ENCODE measurements at regions not wholly inside any gene's neighbourhood (a gene's known extent, or its start where the extent isn't known, plus 50 kb on each side); places are given as distances from the start of the nearest gene placed in this dataset.

DNA sequence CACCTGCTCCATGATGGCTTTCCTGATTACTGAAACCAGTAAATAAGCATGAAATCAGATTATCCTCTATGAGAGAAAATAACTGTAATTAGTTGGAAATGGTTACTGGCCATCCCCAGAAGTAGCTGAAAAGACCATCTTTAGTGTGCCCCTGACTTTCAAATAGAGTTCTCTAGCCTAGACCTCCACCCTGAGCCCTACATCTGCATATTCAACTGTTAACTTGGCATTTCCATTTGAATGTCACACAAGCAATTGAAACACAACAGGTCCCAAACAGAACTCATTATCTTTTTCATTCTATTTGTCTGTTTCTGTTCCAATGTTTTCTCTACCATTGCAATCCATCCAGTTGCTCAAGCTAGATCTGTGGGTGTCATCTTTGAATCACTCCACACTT is 952.3 kb downstream of the RPA4 start:
- TF ChIP-seq CHD2 (IDR thresholded peaks at IDR 0.05; ENCODE audit: low read length) (no peak), POLR2A (IDR thresholded peaks at IDR 0.05; ENCODE audit: control extremely low read depth in 1 of 2, low read depth in 2 of 2, low read length in 2 of 2) (no peak), RXRA (IDR thresholded peaks at IDR 0.05; ENCODE audit: insufficient read depth, low read depth, low read length) (no peak), TAF1 (IDR thresholded peaks at IDR 0.05; ENCODE audit: low read depth, low read length) (no peak), EZH2 (IDR thresholded peaks at IDR 0.05; ENCODE audit: low read depth, low read length, severe bottlenecking) (no peak), TEAD4 (IDR thresholded peaks at IDR 0.05; ENCODE audit: low read depth, low read length) (no peak), RNF2 (IDR thresholded peaks at IDR 0.05; ENCODE audit: borderline replicate concordance, low read depth, low read length, missing control alignments, poor library complexity, severe bottlenecking) (no peak), KDM5A (IDR thresholded peaks at IDR 0.05; ENCODE audit: low read length) (no peak)
- TF ChIP-seq, protein P1, sequence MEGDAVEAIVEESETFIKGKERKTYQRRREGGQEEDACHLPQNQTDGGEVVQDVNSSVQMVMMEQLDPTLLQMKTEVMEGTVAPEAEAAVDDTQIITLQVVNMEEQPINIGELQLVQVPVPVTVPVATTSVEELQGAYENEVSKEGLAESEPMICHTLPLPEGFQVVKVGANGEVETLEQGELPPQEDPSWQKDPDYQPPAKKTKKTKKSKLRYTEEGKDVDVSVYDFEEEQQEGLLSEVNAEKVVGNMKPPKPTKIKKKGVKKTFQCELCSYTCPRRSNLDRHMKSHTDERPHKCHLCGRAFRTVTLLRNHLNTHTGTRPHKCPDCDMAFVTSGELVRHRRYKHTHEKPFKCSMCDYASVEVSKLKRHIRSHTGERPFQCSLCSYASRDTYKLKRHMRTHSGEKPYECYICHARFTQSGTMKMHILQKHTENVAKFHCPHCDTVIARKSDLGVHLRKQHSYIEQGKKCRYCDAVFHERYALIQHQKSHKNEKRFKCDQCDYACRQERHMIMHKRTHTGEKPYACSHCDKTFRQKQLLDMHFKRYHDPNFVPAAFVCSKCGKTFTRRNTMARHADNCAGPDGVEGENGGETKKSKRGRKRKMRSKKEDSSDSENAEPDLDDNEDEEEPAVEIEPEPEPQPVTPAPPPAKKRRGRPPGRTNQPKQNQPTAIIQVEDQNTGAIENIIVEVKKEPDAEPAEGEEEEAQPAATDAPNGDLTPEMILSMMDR (IDR thresholded peaks at IDR 0.05; ENCODE audit: control extremely low read depth in 1 of 3, insufficient read depth in 1 of 3, low read depth in 1 of 3, low read length in 3 of 3), result no peak
- TF ChIP-seq, protein P2, sequence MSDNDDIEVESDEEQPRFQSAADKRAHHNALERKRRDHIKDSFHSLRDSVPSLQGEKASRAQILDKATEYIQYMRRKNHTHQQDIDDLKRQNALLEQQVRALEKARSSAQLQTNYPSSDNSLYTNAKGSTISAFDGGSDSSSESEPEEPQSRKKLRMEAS (IDR thresholded peaks at IDR 0.05), result no peak
